Brain pericyte (primary cell): ENCODE measurements at regions not wholly inside any gene's neighbourhood (a gene's known extent, or its start where the extent isn't known, plus 50 kb on each side); places are given as distances from the start of the nearest gene placed in this dataset.

Source experiments
- DNase-seq: peaks from one replicate; pipeline ENCODE4 v3.0.0-alpha.2; 2012; ENCODE audit warnings: low read depth, low spot score

DNA sequence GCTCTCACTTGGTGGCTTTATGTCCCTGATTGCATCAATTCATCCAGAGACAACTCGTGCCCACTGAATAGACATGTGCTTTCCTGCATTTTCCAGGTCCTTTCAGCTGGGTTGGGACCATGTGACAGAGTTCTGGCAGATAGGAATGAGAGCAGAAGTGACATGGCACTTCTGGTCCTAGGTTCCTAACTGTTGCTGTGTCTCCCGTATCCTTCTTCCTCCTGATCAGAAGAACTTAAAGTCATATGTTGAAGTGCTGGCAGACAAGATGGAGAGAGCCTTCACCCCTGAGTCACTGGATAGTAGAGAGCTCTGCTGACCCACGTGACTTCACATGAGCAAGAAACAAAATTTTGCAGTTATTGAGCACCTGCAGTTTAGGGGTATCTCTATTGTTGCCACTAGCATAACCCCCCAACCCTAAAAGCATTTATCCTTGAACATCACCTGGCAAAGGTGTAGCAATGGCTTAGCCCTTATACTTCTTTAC lies 80.0 kb downstream of the NREP start:
- DNase-seq: no peak

DNA sequence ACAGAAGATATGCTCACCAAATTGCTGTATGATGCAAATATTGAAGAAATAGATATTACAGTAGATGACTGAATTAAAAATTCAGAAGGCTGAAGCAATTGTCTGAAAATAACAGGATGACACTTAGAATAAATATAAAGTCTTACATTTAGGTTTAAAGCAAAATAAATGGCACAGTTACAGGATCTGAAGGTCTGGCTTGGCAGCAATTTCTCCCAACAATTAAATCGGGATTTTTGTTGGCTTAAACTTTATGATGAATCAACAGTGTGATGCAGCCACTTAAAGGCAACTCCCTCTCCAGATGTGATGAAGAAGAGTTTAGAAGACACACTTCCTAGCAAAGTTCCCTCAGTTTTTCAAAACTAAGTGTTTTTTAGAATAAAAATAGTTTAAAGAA lies 80.5 kb downstream of the NREP start:
- no peak for DNase-seq

DNA sequence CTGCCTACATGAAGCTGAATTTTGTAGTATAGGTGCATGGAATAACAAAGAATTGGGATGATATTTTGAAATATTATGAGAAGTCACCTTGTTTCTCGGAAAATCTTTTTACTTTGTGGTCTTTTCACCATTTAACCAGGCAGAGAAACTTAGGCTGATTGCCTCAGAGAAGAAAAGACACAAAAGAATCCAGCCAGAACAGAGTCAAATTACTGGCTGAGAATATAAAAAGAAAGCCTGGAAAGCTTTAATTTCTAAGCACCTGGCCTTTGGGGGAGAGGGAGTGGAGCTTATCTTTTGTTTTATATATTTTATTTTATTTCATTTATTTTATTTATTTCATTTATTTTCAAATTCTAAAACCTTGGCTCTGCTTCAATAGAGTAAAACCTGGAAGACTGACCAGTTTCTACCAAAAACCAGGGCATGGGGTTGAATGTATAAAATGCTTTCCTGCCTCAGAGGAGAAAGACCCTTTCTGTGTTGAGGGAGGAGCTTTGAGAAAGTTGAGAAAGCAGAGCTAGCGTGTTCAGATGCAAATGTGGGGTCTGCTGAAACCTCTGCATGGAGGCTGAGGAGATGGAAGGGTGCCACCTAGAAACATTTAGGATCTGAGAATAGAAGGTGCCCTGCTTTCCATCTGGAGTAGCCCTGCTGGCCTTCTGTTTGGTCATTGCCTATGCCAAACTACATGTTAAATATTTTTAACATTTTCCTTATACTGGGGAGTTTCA lies 81.6 kb downstream of the NREP start:
- no peak for DNase-seq

DNA sequence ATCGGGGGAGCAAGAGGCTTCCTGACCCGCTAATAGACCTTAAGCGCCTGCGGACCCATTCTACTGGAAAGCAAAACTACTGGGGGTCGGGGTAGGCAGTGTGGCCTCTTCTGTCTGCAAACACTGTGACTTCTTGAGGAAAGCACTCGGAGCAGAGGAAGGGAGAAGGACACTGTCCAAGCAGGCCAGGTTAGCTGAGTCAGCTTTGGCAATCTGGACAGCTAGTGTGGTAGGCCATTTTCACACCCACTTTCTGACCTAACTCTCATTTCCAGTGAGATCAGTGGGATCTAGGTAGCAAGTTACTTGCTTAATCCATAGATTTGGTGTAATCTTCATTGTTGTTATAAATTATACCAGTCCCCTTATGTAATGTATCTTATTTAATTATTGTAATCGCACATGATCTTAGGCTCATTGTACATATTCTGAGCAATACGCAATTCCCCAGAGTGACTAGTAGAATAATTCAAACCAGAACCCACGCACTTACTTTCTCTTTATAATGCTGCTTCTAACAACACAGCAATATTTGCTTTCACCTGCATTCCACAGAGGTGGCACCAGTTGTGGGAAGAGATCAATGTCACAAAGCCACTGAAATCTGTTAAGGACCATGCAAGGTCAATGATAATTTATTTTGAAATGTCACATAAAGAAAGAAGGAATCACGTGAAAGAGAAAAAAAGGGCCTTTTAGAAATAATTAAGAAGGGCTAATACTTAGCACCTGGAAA lies 82.9 kb downstream of the NREP start:
- DNase-seq: no peak

DNA sequence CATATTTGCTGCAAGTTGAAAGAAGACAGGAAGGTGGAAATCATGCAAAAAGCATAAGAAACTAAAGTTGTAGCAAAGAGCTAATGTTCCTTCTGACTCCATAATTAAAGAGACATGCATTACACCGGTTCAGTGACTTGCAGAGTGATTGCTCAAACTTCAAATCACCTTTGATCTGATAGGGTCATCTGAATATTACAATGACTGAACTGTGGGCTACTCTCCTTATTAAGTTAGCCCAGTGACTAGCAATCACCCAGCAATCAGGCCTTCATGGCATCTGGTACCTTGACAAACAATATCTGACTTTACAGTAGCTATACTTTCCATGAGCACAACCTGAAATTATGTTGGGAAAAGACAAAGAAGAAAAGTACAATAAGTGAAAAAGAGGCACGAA lies 84.9 kb downstream of the NREP start:
- DNase-seq: no peak

DNA sequence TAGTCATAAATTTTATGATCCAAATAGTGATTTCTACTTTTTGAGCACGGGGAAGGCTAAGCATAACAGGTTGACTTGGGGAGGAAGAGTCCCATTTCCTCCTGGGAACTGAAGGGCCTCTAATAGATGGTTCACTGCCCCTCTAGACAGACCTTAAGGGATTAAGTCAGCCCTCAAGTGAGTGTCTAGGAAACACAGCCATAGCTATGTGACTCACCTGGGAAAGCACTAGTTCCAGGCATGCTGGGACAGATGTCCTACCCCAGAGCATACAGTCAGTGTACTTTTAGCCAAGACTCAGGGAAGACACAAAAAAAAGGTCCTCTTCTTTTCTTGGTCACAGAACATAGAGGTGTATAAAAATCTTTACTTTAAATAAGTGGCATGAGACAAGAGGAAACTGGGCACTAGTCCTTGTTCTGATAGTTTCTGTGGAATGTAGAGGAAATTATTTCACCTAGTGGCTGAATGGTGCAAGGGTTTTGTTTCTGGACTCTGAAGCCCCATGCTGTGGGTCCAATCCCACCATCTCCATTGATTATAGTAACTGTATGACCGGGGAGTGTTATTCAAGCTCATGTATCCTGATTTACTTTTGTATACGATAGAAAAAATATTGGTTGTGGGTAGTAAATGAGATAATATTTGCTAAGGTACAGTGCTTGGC lies 86.0 kb downstream of the NREP start:
- no peak for DNase-seq

DNA sequence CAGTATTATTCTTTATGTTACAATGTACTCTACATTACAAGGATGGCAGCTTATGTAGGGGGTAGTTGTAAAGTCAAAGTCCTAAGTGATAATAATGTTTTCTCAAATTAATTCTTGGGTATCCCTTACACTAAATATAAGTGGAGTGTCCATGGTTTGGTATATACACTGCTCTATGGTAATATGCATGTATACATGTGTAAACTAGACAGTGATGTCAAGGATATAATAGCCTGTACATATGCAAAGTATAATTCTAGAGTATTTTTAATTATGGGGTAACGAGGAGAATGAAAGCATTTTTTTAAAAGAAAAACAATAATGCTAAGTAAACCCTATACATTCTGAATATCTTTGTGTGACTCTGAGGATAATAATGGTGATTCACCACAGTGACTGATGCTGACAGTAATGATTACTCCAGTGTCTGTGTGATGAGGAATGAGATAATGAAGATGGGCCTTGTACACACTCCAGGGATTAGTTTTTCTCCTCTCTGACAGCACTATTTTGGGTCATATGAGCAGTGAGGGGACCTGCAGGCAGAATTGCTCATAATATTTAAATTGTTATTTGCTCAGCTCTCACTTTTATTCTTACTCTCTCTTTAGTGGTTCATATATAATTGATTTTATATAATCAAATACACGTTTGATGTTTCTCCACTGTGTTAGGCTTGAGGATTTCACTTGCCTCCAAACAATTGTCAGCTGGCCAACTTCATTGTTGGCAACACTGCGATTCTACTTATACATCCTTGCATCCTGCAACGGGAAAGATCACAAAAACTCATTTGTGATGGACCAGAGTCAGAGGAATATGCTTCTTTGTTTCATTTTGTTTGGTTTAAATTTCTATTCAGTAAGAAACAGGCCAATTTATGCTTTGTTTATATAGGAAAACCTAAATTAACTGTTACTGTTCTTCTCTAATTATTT lies 88.2 kb downstream of the NREP start:
- no peak for DNase-seq

DNA sequence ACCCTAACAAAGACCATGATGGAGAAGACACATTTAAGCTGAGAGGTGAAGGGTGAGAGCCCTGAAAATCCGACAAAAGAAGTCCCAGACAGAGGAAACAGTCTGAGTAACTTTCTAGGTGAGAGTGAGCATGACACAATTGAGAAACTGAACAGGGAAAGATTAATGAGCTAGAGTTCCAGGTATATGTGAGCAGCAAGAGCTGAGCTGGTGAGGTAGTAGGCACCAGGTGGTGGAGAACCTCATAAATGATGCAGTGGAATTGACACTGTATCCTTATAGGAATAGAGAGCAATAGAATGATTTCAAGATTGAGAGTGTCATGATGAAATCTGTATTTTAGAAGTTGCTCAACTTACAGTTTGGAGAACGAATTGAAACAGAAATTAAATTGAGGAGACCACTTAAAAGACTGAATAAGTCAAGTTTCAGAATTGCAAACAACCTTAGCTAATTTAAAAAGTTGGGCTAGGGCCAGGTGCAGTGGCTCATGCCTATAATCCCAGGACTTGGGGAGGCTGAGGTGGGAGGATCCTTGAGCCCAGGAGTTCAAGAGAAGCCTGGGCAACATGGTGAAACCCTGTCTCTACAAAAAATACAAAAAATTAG lies 89.8 kb downstream of the NREP start:
- no peak for DNase-seq

DNA sequence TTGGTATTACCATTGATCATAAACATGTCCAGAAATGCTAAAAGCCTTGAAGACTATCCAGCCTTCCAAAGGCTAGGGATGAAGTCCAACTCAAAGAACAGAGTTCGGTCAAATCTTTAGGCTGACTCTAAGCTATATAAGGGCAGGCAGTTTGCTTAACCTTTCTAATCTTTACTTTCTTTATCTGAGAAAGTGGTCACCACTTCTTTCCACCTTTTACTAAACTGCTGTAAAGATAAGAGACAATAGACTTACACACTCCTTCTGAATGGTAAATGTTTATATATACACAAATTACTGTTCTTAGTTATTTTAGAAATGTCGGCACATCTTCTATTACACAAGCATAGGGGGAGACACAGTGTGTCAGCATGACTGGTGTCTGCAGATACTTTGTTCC lies 100.4 kb downstream of the NREP start:
- DNase-seq: no peak

DNA sequence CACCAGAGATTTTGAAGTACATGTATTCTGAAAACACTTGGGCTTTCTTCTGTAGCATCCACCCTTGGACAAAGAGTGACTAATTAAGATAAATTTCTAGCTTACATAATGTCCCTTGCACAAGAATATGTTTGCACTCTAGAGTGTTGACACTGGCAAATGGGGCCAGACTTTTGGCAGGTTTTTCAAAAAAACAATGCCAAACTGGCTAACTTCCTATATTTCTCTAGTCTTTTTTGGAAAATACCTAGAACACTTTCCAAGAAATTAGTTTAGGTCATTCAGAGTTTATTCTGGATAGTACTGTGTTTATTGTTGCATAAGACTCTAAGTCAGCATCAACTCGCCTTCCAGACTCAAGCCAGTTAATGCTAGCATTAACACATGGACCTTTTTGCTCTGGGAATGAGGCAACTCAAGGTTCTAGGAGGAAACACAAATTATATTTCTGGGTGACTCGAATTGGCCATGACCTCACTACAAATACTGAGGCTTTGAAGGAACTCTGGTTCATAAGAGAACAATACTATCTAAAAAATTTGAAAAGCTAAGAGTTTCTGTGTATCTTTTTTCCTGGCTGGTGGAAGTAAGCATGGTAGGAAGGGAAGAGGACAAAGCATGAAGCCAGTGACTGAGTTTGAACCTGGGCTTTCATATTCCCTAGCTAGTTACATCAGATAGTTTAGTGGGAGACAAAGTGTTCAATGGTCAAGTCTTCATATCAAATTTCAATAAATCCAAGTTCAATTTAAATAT lies 101.6 kb downstream of the NREP start:
- DNase-seq: no peak

DNA sequence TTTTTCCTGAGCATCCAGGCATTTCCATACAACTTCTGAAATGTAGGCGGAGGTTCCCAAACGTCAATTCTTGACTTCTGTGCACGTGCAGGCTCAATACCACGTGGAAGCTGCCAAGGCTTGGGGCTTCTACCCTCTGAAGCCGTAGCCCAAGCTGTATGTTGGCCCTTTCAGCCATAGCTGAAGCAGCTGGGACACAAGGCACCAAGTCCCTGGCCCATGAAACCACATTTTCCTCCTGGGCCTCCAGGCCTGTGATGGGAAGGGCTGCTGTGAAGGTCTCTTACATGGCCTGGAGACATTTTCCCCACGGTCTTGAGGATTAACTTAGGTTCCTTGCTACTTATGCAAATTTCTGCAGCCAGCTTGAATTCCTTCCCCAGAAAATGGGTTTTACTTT lies 103.6 kb downstream of the NREP start:
- no peak for DNase-seq

DNA sequence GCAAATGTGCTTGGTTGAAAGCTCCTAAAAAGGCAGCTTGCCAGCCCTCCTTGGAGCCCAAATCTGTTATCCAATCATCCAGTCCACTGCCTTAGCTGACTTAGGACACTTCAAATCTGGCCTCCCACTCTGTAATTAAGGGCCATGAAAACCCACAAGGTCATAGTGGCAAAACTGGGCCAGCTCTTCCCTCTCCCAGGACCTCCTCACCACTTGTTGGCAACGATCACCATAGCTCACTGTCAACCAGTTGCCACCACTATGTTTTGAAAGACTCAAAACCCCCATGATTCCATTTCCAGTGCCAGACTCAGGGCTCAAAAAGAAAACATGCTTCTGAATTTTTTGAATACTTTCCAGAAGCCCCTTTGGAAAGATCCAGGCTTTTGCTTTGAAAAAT lies 107.5 kb downstream of the NREP start:
- no peak for DNase-seq

DNA sequence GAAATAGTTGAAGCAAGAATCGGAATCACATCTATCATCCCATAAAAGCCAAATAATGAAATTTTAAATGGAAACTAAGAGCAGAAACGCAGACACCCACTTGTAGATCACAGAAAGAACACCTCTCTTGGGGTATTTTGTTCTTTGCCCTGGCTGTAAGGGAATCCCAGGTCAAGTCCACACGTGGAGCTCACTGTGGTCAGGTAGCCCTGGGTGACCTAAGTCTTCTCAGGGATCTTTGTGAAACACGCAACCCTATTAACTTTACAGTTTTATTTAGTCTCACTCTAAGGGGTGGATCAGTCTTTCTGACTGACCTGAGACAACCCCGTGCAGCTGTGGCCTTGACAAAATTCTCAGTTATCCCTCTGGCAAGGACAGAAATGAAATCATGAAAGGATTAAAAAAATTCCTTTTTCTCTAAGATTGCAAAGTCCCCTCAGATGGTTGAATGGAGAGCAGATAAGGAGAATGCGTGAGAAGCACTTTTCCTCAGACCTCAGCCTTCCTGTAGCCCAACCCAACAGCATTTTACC lies 111.6 kb downstream of the NREP start:
- no peak for DNase-seq

DNA sequence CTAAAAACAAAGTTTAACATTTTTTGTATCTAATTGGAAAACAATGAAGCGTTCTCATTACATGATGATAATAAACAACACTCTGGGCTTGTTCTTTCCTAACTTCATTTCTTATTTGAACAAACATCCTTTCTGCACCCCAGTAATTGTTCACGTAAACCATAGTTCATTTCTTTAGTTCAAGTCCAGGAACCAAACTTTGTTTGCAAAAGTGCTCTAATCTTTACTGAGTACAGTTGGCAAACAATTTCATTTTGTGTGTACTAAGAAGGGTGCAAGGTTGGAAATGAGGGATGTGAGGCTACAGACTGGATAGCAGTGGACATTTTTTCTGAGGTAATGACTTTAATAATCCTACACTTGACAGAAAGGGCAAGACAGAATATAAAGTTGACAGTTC lies 113.5 kb downstream of the NREP start:
- no peak for DNase-seq

DNA sequence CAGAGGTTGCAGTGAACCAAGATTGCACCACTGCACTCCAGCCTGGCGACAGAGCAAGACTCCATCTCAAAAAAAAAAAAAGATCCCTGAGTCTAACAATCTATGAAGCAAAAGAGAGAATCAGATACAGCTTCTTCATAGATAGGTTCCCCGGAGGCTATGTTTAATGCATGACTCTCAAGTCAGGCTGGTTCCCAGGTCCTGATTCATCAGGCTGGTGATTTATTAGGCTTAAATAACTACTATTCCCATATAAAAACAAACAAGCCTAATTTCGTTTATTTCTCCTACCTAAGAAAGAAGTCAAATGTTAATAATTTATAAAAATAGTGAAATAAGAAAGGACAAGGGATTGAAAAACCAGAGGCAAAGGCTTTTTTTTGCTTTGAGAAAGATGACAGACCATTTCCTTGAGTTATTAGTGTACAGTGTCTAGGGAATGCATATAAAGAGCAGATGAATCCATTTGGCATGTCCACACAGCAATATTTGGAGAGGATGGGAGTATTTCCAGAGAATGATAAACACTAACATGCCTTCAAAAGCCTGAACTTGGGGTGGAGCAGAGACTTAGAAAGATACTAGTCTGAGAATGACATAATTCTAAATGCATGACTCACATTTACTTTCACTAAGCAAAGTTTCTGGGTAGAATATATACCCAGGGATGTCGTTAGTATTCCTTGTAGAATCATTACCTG lies 115.3 kb downstream of the NREP start:
- DNase-seq: no peak

DNA sequence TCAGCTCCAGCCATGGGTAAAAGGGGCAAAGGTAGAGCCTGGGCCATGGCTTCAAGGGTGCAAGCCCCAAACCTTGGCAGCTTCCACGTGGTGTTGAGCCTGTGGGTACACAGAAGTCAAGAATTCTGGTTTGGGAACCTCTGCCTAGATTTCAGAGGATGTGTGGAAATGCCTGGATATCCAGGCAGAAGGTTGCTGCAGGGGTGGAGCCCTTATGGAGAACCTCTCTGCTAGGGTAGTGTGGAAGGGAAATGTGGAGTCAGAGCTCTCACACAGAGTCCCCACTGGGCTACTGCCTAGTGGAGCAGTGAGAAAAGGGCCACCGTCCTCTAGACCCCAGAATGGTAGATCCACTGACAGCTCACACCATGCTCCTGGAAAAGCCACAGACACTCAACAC lies 117.1 kb downstream of the NREP start:
- DNase-seq: no peak

DNA sequence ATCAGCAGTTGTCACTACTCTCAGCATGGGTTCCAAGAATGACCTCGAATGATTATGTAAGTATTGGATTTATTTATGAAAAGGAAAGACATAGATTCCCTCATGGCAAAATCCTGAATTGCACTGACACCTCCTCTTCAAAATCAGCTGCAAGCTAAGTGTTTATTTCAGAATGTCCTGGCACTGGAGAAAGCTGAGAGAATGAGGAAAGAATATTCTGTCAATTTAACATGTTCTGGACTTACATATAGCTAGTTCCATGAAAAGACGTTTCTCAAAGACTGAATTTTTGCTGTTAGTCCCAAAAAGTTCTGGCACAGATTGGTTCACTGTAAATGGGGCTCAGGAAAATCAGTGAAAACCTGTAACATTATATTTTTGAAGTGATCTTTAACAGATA lies 120.3 kb downstream of the NREP start:
- no peak for DNase-seq

DNA sequence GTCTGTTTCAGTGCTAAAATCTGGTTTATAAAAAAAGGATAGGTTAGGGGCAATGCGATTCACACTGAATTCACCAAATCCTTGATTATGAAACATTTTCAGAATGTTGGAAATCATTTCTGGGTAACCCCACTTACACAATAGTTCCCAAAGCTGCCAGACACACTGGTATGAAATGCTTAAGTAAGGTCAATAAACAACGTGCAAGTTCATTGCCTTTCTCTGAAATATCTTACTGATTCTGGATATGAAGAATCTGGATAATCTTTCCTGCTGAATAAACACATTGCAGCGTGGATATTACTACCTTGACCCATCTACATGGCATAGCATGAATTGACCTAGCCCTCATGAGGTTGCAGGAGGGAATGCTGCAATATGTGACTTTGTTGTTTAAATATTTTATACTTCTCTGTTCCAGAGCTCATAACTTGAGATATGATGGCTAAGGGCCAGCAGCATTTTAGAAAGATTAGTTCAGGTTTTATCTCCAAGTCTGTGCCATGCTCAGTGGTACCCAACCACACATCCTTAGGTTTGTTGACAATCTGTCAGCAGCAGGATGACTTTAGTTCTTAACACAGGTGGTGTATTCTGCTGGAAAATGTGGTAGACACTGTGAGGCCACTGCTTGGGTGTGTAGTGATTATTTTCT lies 121.0 kb downstream of the NREP start:
- DNase-seq: no peak
